Glomerular endothelial cell (primary cell): ENCODE measurements at regions not wholly inside any gene's neighbourhood (a gene's known extent, or its start where the extent isn't known, plus 50 kb on each side); places are given as distances from the start of the nearest gene placed in this dataset.

Source experiments
- DNase-seq: peaks from one replicate; pipeline ENCODE4 v3.0.0-alpha.2; 2011; ENCODE audit warnings: low read depth, low spot score; ENCODE audit errors: extremely low read depth

DNA sequence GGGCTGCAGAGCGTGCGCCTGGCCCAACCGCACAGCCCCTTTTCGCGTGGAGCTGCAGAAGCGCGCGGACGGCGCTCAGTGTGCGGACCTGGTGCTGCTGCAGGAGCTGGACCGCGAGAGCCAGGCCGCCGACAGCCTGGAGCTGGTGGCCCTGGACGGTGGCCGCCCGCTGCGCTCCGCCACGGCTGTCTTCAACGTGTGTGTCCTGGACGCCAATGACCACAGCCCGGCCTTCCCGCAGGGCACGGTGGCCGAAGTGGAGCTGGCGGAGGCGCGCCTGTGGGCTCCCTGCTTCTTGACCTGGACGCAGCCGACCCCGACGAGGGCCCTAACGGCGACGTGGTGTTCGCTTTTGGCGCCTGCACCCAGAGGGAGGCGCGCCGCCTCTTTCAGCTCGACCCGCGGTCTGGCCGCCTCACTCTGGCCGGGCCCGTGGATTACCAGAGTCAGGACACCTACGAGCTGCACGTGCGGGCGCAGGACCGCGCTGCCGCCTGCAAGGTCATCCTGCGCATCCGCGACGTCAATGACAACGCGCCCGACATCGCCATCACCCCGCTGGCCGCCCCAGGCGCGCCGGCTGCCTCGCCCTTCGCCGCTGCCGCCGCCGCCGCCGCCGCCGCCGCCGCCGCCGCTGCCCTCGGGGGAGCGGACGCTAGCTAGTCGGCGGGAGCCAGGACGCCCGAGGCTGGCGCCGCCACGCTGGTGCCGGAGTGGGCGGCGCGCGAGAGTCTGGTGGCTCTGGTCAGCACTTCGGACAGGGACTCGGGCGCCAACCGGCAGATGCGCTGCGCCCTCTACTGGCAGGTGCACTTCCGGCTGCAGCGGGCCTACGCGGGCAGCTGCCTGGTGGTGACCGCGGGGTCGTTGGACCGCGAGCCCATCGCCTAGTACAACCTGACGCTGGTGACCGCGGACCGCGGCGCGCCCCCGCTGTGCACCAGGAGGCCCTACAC is 172.2 kb downstream of the OLFM4 start:
- DNase-seq = no peak

DNA sequence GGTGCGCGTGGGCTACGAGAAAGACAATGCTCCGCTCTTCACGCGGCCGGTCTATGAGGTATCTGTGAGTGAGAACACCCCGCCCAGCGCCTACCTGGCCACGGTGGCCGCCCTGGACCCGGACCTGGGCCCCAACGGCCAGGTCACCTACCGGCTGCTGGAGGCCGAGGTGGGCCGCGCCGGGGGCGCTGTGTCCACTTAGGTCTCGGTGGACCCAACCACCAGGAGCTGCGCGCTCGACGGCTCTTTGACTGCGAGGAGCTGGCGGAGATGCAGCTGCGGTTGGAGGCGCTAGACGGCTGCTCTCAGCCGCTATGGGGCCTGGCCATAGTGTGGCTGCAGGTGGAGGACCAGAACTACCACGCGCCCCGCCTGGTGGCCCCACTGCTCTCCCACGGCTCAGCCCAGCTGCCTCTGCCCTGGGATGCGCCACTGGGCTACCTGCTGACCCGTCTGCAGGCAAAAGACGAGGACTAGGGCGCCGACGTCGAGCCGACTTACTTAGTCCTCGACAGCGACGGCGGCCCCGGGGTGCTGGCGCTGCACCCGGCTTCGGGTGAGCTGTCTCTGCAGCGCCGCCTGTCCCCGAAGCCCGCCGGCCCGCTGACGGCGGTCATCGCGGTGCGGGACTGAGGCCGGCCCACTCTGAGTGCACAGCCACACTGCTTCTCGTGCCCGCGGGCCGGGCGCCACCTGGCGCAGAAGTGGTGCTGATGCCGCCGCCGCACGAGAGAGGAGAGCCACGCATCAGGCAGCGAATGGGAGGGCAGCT is 173.0 kb downstream of the OLFM4 start:
- DNase-seq = no peak

DNA sequence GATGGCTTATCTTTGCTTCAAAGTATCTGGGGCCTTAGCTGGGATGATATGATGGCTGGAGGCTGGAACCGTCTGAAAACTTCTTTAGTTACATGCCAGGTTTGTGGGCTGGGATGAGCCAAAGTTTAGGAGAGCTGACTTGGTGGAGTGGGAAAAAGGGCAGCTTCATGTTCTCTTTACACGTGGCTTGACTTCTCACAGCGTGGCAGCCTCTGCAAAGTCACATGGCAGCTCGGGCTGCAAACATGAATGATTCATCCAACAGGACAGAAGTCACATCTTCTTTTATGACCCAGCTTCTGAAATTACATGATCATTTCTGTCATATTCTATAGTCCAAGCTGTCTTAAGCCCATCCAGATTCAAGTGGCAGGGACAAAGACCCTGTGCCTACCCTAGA is 176.0 kb downstream of the OLFM4 start:
- no peak for DNase-seq

- DNase-seq = no peak
These were observed 177.8 kb downstream of the OLFM4 start for GRCh38 chr13:53206455-53206854.

DNA sequence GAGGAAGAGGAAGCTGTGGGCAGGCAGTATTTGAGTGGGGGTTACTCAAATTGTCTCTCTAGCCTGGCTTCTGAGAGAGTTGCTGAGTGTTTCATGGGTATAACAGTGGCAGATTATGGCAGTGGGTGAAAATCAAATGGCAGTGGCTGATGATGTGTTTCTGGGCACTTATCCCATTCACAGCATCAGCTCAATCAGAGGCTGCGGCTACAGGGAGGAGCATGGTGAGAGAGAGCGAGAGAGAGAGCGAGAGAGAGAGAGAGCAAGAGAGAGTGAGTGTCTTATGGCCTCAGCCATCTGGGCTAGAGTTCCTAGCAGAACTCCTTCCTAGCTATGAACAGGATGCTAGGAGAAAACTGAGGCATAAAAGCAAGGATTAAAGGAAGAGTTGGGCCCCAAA is 178.9 kb downstream of the OLFM4 start:
- no peak for DNase-seq

DNA sequence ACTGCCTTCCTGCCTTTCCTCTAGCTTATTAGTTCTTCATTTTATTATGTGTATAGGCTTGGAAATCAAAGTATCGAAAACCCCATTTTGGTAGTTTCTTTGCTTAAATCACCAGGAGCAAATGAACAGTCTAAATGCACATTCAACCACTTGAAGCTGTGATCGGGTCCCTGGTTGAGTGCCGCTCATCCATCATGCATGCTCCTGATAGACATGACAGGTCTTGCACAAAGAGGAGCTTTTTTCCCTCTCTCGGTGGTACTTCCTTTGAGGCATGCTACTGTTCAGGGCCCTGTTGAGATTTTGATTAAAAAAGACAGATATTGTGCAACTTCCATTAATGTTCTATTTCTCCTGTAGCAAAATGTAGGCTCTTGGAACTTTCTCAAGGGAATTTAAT is 185.8 kb downstream of the OLFM4 start:
- no peak for DNase-seq

GRCh38 chr13:53215563-53215962 is 186.9 kb downstream of the OLFM4 start:
- no peak for DNase-seq

DNA sequence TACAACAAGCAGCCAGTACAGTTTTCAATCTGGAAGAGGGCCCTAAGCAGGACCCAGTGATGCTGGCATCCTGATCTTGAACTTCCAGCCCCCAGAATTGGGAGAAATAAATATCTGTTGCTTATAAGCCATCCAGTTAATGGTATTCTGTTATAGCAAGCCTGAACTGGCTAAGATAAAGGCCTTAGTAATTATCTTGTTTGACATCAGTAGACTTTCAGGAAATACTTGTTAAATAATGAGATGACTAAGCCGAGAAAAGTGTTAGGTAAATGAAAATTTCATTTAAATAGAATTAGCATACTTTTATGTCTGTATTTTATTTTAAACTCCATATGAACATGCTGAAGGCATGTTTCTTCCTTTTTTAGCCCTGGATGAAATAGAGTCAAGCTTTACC is 188.2 kb downstream of the OLFM4 start:
- DNase-seq = no peak

DNA sequence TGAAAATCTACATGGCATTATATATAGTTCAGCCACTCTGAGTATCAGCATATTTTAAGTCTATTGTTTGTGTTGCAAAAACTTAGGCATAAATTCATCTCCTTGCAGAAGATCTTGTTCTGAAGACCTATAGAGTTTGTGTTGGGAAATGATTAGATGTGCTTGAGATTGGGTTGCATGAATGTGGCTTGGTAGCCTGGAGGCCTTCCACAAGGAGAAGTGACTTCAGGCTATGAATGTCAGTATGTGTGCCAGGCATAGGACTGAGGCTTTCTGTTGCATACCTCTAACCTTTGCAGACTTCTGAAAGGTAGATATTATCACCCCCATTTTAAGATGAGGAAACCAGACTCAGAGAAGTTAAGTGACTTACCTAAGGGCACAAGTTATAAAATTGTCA is 188.6 kb downstream of the OLFM4 start:
- DNase-seq = no peak

DNA sequence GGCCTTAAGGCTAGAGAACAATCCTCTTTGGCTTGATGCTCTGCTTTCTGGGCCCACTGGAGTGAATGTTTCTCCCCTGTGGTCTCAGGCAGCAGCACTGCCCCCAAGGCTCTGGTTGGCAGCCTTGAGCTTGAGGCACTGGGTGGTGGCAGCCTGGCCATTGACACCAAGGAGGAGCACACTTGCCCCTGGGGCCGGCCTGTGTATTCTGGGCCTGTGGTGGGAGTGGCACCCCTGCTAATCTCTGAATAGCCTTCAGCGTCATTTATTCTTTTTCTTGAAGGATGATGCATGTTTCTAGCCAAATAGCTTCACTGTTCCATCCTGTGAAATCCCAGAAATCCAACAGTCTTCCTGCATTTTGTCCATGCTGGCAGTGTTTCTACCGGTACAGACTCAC is 191.4 kb downstream of the OLFM4 start:
- DNase-seq = no peak

DNA sequence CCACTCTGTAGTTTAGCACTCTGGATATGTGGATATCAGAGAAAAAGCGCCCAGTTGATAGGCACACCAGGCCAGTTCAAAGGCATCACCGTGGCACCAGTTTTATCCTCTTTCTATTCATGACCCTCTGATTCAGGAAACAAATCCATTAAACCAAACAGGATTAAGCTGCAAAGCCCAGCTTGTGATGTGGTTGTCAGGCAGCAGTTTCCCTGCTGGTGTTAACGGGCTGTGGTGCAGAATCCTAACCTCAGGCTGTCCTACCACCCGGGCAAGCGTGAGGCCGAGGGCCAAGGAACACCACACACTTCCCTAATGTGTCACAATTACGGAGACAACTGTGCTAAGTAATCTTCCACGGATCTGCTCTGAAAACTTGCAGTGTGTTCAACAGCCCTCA is 209.1 kb downstream of the OLFM4 start:
- DNase-seq = no peak

DNA sequence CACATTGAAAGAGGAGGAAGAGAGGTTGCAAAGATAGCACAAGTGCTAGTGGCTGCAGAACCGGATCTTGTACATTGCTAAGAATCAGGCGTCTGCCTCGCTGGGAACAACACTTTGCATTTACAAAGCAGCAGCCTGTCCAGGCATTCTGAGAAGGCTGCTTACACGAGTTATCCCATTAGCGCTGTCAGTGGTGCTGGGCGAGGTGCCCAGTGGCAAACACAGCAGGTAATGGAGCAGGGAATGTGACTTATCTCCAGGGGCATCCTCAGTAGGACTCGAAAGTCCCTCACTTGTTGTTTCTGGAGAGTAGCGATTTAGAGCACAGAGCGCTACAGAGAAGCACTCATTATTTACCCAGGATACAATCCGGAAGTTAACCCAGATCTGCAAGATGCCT is 209.6 kb downstream of the OLFM4 start:
- no peak for DNase-seq

DNA sequence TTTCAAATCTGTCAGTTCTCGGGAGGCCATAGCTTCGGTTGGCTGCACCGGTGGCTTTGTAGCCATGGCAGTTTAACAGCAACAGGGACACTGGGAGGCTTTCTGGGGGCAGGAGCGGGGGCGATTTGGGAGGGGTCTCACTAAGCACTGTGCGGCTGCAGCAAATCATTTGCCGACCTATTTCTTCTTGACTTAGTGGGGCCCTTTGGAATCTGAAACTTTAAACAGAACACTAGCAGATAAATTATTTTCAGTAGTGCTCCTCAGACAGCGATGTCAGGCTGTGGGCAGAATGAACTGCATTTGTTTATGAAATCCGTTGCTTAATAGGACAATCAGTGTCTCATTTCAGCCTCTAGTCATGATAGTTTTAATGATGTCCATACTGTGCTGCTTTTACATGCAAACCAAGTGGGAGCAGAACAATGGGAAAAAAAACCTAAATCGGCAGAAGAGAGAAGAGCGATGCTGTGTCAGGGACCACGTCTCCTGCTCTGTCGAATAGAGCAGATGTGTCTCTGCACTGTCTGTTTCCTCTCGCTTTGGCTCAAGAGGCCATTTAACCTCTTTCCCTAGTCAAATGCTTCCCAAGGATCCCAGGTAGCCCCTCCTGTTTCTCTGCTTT is 211.9 kb downstream of the OLFM4 start:
- DNase-seq = no peak

- DNase-seq = no peak
These were observed 213.3 kb downstream of the OLFM4 start for GRCh38 chr13:53241891-53242348.

- DNase-seq = no peak
These were observed 220.6 kb downstream of the OLFM4 start for GRCh38 chr13:53249236-53249635.

GRCh38 chr13:53250272-53250875 is 221.8 kb downstream of the OLFM4 start:
- peak; percentile 45 for DNase-seq

- no peak for DNase-seq
These were observed 222.4 kb downstream of the OLFM4 start for GRCh38 chr13:53250977-53251376.

- DNase-seq = no peak
These were observed 225.9 kb downstream of the OLFM4 start for GRCh38 chr13:53254500-53254899.

- no peak for DNase-seq
These were observed 227.2 kb downstream of the OLFM4 start for GRCh38 chr13:53255795-53256194.

GRCh38 chr13:53260594-53260993 is 232.0 kb downstream of the OLFM4 start:
- DNase-seq = no peak
